Fibroblast of villous mesenchyme (primary cell): ENCODE measurements at regions not wholly inside any gene's neighbourhood (a gene's known extent, or its start where the extent isn't known, plus 50 kb on each side); places are given as distances from the start of the nearest gene placed in this dataset.

ENCODE experiments used
- DNase-seq: peaks from one replicate; pipeline ENCODE4 v3.0.0-alpha.2; 2010; ENCODE audit warnings: low read depth
- H3K4me3 ChIP-seq: 2 replicates; pipeline ENCODE4 v1.5.1; 2011; ENCODE audit warnings: low read depth, mild to moderate bottlenecking, low read length
- TF ChIP-seq, protein P1 (sequence below): IDR thresholded peaks from 2 replicates; pipeline ENCODE4 v1.5.1; 2012; ENCODE audit warnings: low read depth, mild to moderate bottlenecking, low read length; ENCODE audit not compliant: insufficient read depth

DNA sequence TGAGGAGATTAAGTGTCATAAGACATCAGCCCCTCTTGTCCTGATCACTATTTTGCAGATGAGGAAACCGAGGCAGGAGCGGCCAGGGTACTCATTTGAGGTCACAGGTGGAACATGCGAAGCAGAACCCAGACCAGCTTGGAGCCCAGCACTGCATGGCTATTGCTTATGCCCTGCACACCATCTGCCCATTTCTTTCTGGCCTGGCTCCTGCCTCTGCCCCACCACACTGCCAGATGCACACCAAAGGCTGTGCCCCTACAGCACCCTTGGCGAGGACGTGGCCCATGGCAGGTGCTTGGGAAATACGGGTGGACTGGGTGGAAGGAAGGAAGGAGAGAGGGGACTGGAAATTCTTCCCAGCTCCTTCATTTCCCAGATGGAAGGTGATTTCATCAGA lies 222.9 kb downstream of the CTTN start:
- DNase-seq = no peak
- TF ChIP-seq, protein P1, sequence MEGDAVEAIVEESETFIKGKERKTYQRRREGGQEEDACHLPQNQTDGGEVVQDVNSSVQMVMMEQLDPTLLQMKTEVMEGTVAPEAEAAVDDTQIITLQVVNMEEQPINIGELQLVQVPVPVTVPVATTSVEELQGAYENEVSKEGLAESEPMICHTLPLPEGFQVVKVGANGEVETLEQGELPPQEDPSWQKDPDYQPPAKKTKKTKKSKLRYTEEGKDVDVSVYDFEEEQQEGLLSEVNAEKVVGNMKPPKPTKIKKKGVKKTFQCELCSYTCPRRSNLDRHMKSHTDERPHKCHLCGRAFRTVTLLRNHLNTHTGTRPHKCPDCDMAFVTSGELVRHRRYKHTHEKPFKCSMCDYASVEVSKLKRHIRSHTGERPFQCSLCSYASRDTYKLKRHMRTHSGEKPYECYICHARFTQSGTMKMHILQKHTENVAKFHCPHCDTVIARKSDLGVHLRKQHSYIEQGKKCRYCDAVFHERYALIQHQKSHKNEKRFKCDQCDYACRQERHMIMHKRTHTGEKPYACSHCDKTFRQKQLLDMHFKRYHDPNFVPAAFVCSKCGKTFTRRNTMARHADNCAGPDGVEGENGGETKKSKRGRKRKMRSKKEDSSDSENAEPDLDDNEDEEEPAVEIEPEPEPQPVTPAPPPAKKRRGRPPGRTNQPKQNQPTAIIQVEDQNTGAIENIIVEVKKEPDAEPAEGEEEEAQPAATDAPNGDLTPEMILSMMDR = no peak
- H3K4me3 ChIP-seq = no peak overlapping the region

- H3K4me3 ChIP-seq = no peak overlapping the region
- TF ChIP-seq, protein P1 = no peak
- no peak for DNase-seq
These were observed 223.8 kb downstream of the CTTN start for GRCh38 chr11:70622091-70622490.

DNA sequence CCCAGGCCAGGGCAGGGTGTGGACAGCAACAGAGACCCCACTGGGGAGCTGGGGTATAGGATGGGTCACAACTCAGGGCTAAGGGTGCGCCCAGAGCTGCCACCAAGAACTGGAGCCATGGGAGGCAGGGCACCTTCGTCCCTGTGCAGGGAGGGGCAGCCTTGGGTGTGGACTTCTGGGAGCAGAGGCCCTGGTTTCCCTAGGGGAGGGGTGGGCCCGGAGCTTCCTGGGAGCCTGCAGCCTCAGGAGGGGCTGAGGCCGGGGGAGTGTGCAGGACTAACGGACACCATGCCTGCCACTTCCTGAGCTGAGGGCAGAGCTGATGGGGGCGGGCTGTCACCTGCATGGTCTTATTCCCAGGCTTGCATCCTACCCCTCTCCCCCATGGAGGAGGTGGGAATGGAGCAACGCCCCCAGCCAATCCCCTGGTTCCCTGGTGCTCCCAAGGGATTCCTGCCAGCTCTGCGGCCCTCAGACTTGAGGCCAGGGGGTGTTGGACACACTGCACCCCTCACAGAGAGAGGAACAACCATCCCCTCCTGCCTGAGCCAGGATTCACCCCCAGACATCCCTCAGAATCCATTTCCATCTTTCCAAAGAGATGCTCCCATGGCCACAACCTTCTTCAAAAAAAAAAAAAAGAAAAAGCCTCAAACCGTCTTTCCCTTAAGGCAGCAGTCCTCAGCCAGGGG lies 225.7 kb downstream of the CTTN start:
- H3K4me3 ChIP-seq = no peak overlapping the region
- no peak for DNase-seq
- TF ChIP-seq, protein P1 = no peak

DNA sequence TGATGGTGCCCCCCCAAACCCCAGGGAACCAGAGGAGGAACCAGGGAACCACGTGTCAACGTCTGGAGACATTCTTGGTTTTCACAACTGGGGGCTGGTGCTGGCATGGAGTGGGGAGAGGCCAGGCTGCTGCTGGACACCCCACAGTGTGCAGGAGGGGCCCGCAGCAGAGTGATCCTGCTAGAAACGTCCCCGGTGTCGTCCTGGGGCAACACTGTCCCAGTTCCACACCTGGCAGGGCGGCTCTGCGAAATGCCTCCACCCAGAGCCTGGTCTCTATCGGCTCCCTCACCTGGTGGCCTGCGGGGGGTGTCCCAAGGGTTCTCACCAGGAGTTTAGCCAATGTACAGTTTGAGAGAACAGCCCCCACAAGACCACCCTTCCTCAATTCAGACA lies 226.3 kb downstream of the CTTN start:
- no peak for DNase-seq
- no peak overlapping the region for H3K4me3 ChIP-seq
- TF ChIP-seq, protein P1 = no peak

DNA sequence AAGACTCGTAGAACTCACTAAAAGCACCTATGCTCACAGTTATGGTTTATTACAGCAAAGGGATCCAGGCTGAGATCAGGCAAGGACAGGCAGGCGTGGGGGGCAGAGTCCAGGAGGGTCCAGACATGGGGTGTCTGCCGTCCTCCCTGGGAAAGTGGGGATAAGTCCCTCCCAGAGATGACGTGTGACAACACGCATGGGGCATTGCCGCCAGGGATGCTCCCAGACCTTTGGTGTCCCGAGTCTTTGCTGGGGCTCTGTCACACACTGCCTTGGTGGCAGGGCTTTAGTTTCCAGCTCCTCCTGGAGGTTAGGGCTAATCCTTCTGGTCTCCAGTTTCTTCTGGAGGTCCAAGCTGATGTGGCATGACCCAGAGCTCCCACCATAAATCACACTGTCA lies 226.7 kb downstream of the CTTN start:
- H3K4me3 ChIP-seq = no peak overlapping the region
- TF ChIP-seq, protein P1 = no peak
- DNase-seq = no peak

- no peak overlapping the region for H3K4me3 ChIP-seq
- TF ChIP-seq, protein P1 = no peak
- no peak for DNase-seq
These were observed 227.5 kb downstream of the CTTN start for GRCh38 chr11:70625582-70626518.
